ENCODE measurements at regions not wholly inside any gene's neighbourhood (a gene's known extent, or its start where the extent isn't known, plus 50 kb on each side); places are given as distances from the start of the nearest gene placed in this dataset.
"Not testable (repeated sequence)": the region's sequence is repeated elsewhere in the genome, so short reads cannot be mapped to it uniquely, and the experiment has no call there.

- ATAC-seq, DNase-seq, H3K4me3 Mint-ChIP-seq, H3K4me1 Mint-ChIP-seq, H3K27ac Mint-ChIP-seq: not testable (repeated sequence)
- peaks cover 64% of the 10 kb centered on the region for H3K27me3 Mint-ChIP-seq
- H3K9me3 Mint-ChIP-seq, result peaks cover 9 to 11% of the 10 kb centered on the region in 2 donors
Measured at GRCh38 chr5:176755593-176755992, 54.8 kb upstream of the UNC5A start.

GRCh38 chr5:176757569-176757968, 52.8 kb upstream of the UNC5A start:
- ATAC-seq, DNase-seq, H3K4me1 Mint-ChIP-seq, H3K4me3 Mint-ChIP-seq, H3K27ac Mint-ChIP-seq: not testable (repeated sequence)
- peaks cover 53% of the 10 kb centered on the region for H3K27me3 Mint-ChIP-seq
- peaks cover 9 to 18% of the 10 kb centered on the region in 2 donors for H3K9me3 Mint-ChIP-seq

Measured in stimulated activated naive CD8-positive, alpha-beta T cell treated with anti-CD3 and anti-CD28 coated beads, Interleukin-15, amount 100 ng/mL, for 72 hours (primary cell).